ENCODE measurements at regions not wholly inside any gene's neighbourhood (a gene's known extent, or its start where the extent isn't known, plus 50 kb on each side); places are given as distances from the start of the nearest gene placed in this dataset.
"Not testable (repeated sequence)": the region's sequence is repeated elsewhere in the genome, so short reads cannot be mapped to it uniquely, and the experiment has no call there.

DNA sequence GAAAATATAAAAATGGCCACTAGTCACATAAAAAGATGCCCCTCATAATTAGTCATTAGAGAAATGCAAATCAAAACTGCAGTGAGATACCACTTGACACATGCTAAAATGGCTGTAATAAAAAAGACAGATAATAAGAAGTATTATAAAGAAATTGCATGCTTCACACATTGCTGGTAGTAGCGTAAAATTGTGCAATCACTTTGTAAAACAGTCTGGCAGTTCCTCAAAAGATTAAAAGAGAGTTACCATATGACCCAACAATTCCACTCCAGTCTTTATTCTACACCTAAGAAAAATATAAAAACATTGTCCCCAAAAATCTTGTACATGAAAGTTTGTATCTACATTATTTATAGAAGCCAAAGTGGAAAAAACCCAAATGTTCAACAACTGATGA is 170.6 kb upstream of the FIGN start:
- H3K36me3 ChIP-seq: no peaks in the 10 kb centered on the region
- TF ChIP-seq, protein P1, sequence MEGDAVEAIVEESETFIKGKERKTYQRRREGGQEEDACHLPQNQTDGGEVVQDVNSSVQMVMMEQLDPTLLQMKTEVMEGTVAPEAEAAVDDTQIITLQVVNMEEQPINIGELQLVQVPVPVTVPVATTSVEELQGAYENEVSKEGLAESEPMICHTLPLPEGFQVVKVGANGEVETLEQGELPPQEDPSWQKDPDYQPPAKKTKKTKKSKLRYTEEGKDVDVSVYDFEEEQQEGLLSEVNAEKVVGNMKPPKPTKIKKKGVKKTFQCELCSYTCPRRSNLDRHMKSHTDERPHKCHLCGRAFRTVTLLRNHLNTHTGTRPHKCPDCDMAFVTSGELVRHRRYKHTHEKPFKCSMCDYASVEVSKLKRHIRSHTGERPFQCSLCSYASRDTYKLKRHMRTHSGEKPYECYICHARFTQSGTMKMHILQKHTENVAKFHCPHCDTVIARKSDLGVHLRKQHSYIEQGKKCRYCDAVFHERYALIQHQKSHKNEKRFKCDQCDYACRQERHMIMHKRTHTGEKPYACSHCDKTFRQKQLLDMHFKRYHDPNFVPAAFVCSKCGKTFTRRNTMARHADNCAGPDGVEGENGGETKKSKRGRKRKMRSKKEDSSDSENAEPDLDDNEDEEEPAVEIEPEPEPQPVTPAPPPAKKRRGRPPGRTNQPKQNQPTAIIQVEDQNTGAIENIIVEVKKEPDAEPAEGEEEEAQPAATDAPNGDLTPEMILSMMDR (IDR thresholded peaks at IDR 0.05): no peak
- TF ChIP-seq EP300 (IDR thresholded peaks at IDR 0.05) (no peak), POLR2A (IDR thresholded peaks at IDR 0.05) (no peak)
- H3K9me3 ChIP-seq: no peaks in the 10 kb centered on the region
- H3K4me1 ChIP-seq (ENCODE audit: insufficient read depth): no peaks in the 10 kb centered on the region
- intact Hi-C loops (cut with DNase I): no loop called here
- no peak overlapping the region for H3K27ac ChIP-seq
- no peaks in the 10 kb centered on the region for H3K27me3 ChIP-seq
- WGBS, 3 donors: 70 to 84% (median 81%) methylated on average over 1 of the region's 1 CpG
- DNase-seq: no peak
- no peak overlapping the region for H3K4me3 ChIP-seq

- WGBS, 3 donors: 74 to 85% (median 84%) methylated on average over 2 of the region's 2 CpGs
Observed at GRCh38 chr2:163897799-163898198, 162.0 kb upstream of the FIGN start.

DNA sequence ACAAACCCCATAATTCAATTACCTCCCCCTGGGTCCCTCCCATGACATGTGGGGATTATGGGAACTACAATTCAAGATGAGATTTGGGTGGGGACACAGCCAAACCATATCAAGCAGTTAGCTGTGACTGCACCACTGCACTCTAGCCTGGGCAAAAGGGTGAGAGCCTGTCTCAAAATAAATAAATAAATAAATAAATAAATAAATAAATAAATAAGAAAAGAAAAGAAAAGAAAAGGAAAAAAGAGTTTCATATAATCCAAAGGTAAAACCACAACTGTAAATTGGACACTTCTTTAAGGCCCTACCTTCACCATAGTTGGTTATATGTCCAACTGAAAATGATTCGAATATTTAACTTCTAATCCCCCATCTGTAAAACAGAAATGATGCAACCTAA is 157.6 kb upstream of the FIGN start:
- H3K36me3 ChIP-seq; H3K9me3 ChIP-seq; intact Hi-C loops (cut with DNase I); H3K27me3 ChIP-seq; H3K4me1 ChIP-seq (ENCODE audit: insufficient read depth); DNase-seq; H3K27ac ChIP-seq; H3K4me3 ChIP-seq: not testable (repeated sequence)
- 0 to 84% (median 0%) methylated on average over 1 of the region's 1 CpG for WGBS, 3 donors

More at GRCh38 chr2:163897799-163898198, 162.0 kb upstream of the FIGN start:
- Histone ChIP-seq H3K4me3 (no peak overlapping the region), H3K4me1 (ENCODE audit: insufficient read depth) (no peaks in the 10 kb centered on the region), H3K9me3 (no peaks in the 10 kb centered on the region), H3K27ac (no peak overlapping the region), H3K27me3 (no peaks in the 10 kb centered on the region), H3K36me3 (no peaks in the 10 kb centered on the region)
- TF ChIP-seq POLR2A (IDR thresholded peaks at IDR 0.05) (no peak), EP300 (IDR thresholded peaks at IDR 0.05) (no peak)
- TF ChIP-seq, protein P1 (IDR thresholded peaks at IDR 0.05): no peak
- intact Hi-C loops (cut with DNase I): no loop called here
- DNase-seq: no peak

DNA sequence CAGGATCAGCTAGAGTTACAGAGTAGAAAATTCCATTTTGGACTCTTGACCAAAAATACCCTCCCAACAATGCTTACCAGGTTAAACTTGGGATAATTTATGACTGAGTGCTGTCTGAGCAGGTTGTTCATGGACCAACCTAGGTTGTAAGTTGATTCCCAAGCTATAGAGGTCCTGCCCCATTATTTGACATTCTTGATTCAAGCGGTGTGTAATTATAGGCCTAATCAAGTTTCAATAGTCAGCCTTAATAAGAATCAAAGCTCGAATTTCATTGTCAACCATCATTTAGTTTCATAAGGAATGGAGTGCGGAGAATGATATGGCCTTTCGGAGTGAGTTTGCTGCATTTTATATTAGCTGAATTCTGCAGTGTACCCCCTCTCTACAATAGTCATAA is 152.8 kb upstream of the FIGN start:
- H3K4me1 ChIP-seq (ENCODE audit: insufficient read depth): no peaks in the 10 kb centered on the region
- H3K9me3 ChIP-seq: no peaks in the 10 kb centered on the region
- H3K4me3 ChIP-seq: no peak overlapping the region
- WGBS, 3 donors: 90 to 94% (median 93%) methylated on average over 4 of the region's 4 CpGs
- intact Hi-C loops (cut with DNase I): no loop called here
- no peak for DNase-seq
- no peaks in the 10 kb centered on the region for H3K36me3 ChIP-seq
- no peaks in the 10 kb centered on the region for H3K27me3 ChIP-seq
- no peak overlapping the region for H3K27ac ChIP-seq
- TF ChIP-seq, protein P1 (IDR thresholded peaks at IDR 0.05): no peak
- TF ChIP-seq POLR2A (IDR thresholded peaks at IDR 0.05) (no peak), EP300 (IDR thresholded peaks at IDR 0.05) (no peak)

- H3K36me3 ChIP-seq: no peaks in the 10 kb centered on the region
- H3K4me1 ChIP-seq (ENCODE audit: insufficient read depth): no peaks in the 10 kb centered on the region
- H3K9me3 ChIP-seq: no peaks in the 10 kb centered on the region
- TF ChIP-seq POLR2A (IDR thresholded peaks at IDR 0.05): no peak
- TF ChIP-seq, protein P1 (IDR thresholded peaks at IDR 0.05): no peak
- TF ChIP-seq EP300 (IDR thresholded peaks at IDR 0.05): no peak
- H3K27me3 ChIP-seq: no peaks in the 10 kb centered on the region
- no peak overlapping the region for H3K4me3 ChIP-seq
- H3K27ac ChIP-seq: no peak overlapping the region
- no peak for DNase-seq
- intact Hi-C loops (cut with DNase I): no loop called here
Observed at GRCh38 chr2:163887182-163887581, 151.4 kb upstream of the FIGN start.
